Esophagus (tissue), 2 donors: ENCODE measurements at regions not wholly inside any gene's neighbourhood (a gene's known extent, or its start where the extent isn't known, plus 50 kb on each side); places are given as distances from the start of the nearest gene placed in this dataset.

Source experiments
- H3K27ac ChIP-seq, 2 donors: one replicate each; pipeline ENCODE4 v1.5.1; 2013; ENCODE audit warnings: low read depth in 2 of 2, mild to moderate bottlenecking in 2 of 2, inconsistent platforms in 1 of 2, low read length in 1 of 2, moderate library complexity in 1 of 2
- H3K27me3 ChIP-seq, 2 donors: one replicate each; pipeline ENCODE4 v1.6.1; 2013; ENCODE audit warnings: low read length in 2 of 2, control low read depth in 1 of 2, mild to moderate bottlenecking in 1 of 2; ENCODE audit not compliant: insufficient read depth in 2 of 2, control insufficient read depth in 1 of 2
- H3K36me3 ChIP-seq, 2 donors: one replicate each; pipeline ENCODE4 v1.6.1; 2013; ENCODE audit warnings: low read length in 1 of 2; ENCODE audit not compliant: control insufficient read depth in 2 of 2, insufficient read depth in 2 of 2
- H3K4me1 ChIP-seq, 2 donors: one replicate each; pipeline ENCODE4 v1.6.1; 2013; ENCODE audit warnings: low read length in 1 of 2; ENCODE audit not compliant: control insufficient read depth in 2 of 2, insufficient read depth in 2 of 2
- H3K4me3 ChIP-seq, 2 donors: one replicate each; pipeline ENCODE4 v1.5.1; 2013; ENCODE audit warnings: low read length in 2 of 2, mild to moderate bottlenecking in 2 of 2, low read depth in 1 of 2, moderate library complexity in 1 of 2
- H3K9me3 ChIP-seq, 2 donors: one replicate each; pipeline ENCODE4 v1.6.1; 2013; ENCODE audit warnings: mild to moderate bottlenecking in 2 of 2, low read depth in 1 of 2, low read length in 1 of 2, moderate library complexity in 1 of 2; ENCODE audit not compliant: control insufficient read depth in 2 of 2, insufficient read depth in 1 of 2
- WGBS, 2 donors: extraction: QIAGEN DNeasy Blood & Tissue Kit; methylation state at CpG; one replicate each; pipeline ENCODE4 v1.1.7; 2013; 5-methylcytosine and 5-hydroxymethylcytosine counted together
- donor health status: healthy with polysubstance abuse.
- donor health status: Bipolar disorder and iron deficiency.

- 47 to 60% methylated on average over 5 of the region's 5 CpGs for WGBS, 2 donors
- Histone ChIP-seq H3K27ac (no peak overlapping the region), H3K9me3 (no peaks in the 10 kb centered on the region)
Measured at GRCh38 chr9:109590966-109591365, 92.9 kb upstream of the PTPN3 start.

GRCh38 chr9:109591691-109592090, 93.6 kb upstream of the PTPN3 start:
- 67 to 74% methylated on average over 2 of the region's 2 CpGs for WGBS, 2 donors
- H3K27me3 ChIP-seq, result no peaks in the 10 kb centered on the region
- no peak overlapping the region for H3K27ac ChIP-seq
- H3K9me3 ChIP-seq, result peaks cover 0 to 1% of the 10 kb centered on the region in 2 donors
- H3K36me3 ChIP-seq, result no peaks in the 10 kb centered on the region
- H3K4me3 ChIP-seq, result no peak overlapping the region
- no peaks in the 10 kb centered on the region for H3K4me1 ChIP-seq

More at GRCh38 chr9:109590966-109591365, 92.9 kb upstream of the PTPN3 start:
- Histone ChIP-seq H3K36me3 (no peaks in the 10 kb centered on the region), H3K4me1 (no peaks in the 10 kb centered on the region), H3K4me3 (no peak overlapping the region), H3K27me3 (no peaks in the 10 kb centered on the region)

- H3K9me3 ChIP-seq, result peaks cover 0 to 3% of the 10 kb centered on the region in 2 donors
- no peak overlapping the region for H3K27ac ChIP-seq
- H3K36me3 ChIP-seq, result no peaks in the 10 kb centered on the region
- 88 to 91% methylated on average over 5 of the region's 5 CpGs for WGBS, 2 donors
- H3K4me1 ChIP-seq, result no peaks in the 10 kb centered on the region
- H3K27me3 ChIP-seq, result no peaks in the 10 kb centered on the region
- H3K4me3 ChIP-seq, result no peak overlapping the region
Measured at GRCh38 chr9:109593612-109594011, 95.5 kb upstream of the PTPN3 start.

- no peaks in the 10 kb centered on the region for H3K36me3 ChIP-seq
- peaks cover 0 to 2% of the 10 kb centered on the region in 2 donors for H3K4me1 ChIP-seq
- peaks cover 0 to 3% of the 10 kb centered on the region in 2 donors for H3K9me3 ChIP-seq
- no peak overlapping the region for H3K27ac ChIP-seq
- H3K27me3 ChIP-seq, result no peaks in the 10 kb centered on the region
- 80% methylated on average over 3 of the region's 3 CpGs for WGBS, 2 donors
- no peak overlapping the region for H3K4me3 ChIP-seq
Measured at GRCh38 chr9:109597496-109597895, 99.4 kb upstream of the PTPN3 start.

- H3K4me1 ChIP-seq, result peaks cover 0 to 2% of the 10 kb centered on the region in 2 donors
- no peaks in the 10 kb centered on the region for H3K27me3 ChIP-seq
- no peak overlapping the region for H3K27ac ChIP-seq
- no peaks in the 10 kb centered on the region for H3K36me3 ChIP-seq
- WGBS, 2 donors, result 97% methylated on average over 2 of the region's 2 CpGs
- H3K9me3 ChIP-seq, result peaks cover 0 to 3% of the 10 kb centered on the region in 2 donors
- H3K4me3 ChIP-seq, result no peak overlapping the region
Measured at GRCh38 chr9:109599131-109599530, 101.0 kb upstream of the PTPN3 start.

GRCh38 chr9:109599711-109600110, 101.6 kb upstream of the PTPN3 start:
- Histone ChIP-seq H3K9me3 (peaks cover 0 to 3% of the 10 kb centered on the region in 2 donors), H3K27ac (no peak overlapping the region), H3K36me3 (no peaks in the 10 kb centered on the region), H3K4me3 (no peak overlapping the region), H3K4me1 (peaks cover 0 to 2% of the 10 kb centered on the region in 2 donors), H3K27me3 (no peaks in the 10 kb centered on the region)
- 61 to 67% methylated on average over 6 of the region's 6 CpGs for WGBS, 2 donors

- no peaks in the 10 kb centered on the region for H3K27me3 ChIP-seq
- H3K9me3 ChIP-seq, result peaks cover 0 to 3% of the 10 kb centered on the region in 2 donors
- H3K4me3 ChIP-seq, result no peak overlapping the region
- H3K27ac ChIP-seq, result no peak overlapping the region
- peaks cover 0 to 2% of the 10 kb centered on the region in 2 donors for H3K4me1 ChIP-seq
- no peaks in the 10 kb centered on the region for H3K36me3 ChIP-seq
- WGBS, 2 donors, result 48 to 64% methylated on average over 2 of the region's 2 CpGs
Measured at GRCh38 chr9:109600142-109600541, 102.0 kb upstream of the PTPN3 start.

- Histone ChIP-seq H3K27me3 (no peaks in the 10 kb centered on the region), H3K27ac (no peak overlapping the region), H3K4me3 (no peak overlapping the region), H3K36me3 (no peaks in the 10 kb centered on the region), H3K4me1 (peaks cover 0 to 2% of the 10 kb centered on the region in 2 donors), H3K9me3 (peaks cover 0 to 3% of the 10 kb centered on the region in 2 donors)
- 90 to 91% methylated on average over 1 of the region's 1 CpG for WGBS, 2 donors
Measured at GRCh38 chr9:109601181-109601580, 103.1 kb upstream of the PTPN3 start.

- H3K4me1 ChIP-seq, result peaks cover 0 to 2% of the 10 kb centered on the region in 2 donors
- no peaks in the 10 kb centered on the region for H3K36me3 ChIP-seq
- no peaks in the 10 kb centered on the region for H3K9me3 ChIP-seq
- 42 to 49% methylated on average over 4 of the region's 4 CpGs for WGBS, 2 donors
- H3K27me3 ChIP-seq, result no peaks in the 10 kb centered on the region
- H3K4me3 ChIP-seq, result no peak overlapping the region
- no peak overlapping the region for H3K27ac ChIP-seq
Measured at GRCh38 chr9:109602987-109603386, 104.9 kb upstream of the PTPN3 start.

- no peak overlapping the region for H3K4me3 ChIP-seq
- peak overlapping the region; percentile 37 to 59 for H3K27ac ChIP-seq
- H3K4me1 ChIP-seq, result peaks cover 0 to 2% of the 10 kb centered on the region in 2 donors
- H3K27me3 ChIP-seq, result no peaks in the 10 kb centered on the region
- no peaks in the 10 kb centered on the region for H3K36me3 ChIP-seq
- no peaks in the 10 kb centered on the region for H3K9me3 ChIP-seq
- 38 to 57% methylated on average over 6 of the region's 6 CpGs for WGBS, 2 donors
Measured at GRCh38 chr9:109604131-109604530, 106.0 kb upstream of the PTPN3 start.
